GM20431 (cell line): ENCODE measurements at regions not wholly inside any gene's neighbourhood (a gene's known extent, or its start where the extent isn't known, plus 50 kb on each side); places are given as distances from the start of the nearest gene placed in this dataset.

Experiments used
- in situ Hi-C: fragments of 300-500 bp; cut with MseI, MboI; formaldehyde crosslinking; loops from one replicate; pipeline ENCODE4 v1.15.0; 2020; ENCODE audit warnings: low sequenced_read_pairs; ENCODE audit not compliant: unreplicated experiment

GRCh38 chr3:102098130-102098885, 249.0 kb downstream of the NFKBIZ start:
- in situ Hi-C loops, result no loop called here

GRCh38 chr3:102099913-102100312, 250.6 kb downstream of the NFKBIZ start:
- in situ Hi-C loops, result no loop called here

DNA sequence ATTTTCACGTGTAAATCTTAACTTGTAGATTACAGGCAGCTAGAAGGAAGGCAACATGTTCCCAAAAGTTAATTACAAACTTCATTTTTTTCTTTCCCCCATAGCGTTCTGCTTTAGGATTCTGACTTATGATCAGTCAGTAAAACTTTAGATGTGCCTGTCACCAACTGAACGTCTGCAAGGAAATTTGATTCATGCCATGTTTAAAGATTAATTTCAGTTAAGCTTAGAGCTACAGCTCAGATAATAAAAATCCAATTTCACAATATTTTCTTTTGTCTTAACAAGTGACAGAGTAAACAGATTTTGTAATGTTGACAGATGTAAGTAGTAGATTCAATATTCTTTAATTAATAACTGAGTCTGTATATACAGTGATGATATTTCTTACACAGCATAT, 253.1 kb downstream of the NFKBIZ start:
- in situ Hi-C loops, result no loop called here

GRCh38 chr3:102104033-102104432, 254.7 kb downstream of the NFKBIZ start:
- in situ Hi-C loops, result no loop called here

DNA sequence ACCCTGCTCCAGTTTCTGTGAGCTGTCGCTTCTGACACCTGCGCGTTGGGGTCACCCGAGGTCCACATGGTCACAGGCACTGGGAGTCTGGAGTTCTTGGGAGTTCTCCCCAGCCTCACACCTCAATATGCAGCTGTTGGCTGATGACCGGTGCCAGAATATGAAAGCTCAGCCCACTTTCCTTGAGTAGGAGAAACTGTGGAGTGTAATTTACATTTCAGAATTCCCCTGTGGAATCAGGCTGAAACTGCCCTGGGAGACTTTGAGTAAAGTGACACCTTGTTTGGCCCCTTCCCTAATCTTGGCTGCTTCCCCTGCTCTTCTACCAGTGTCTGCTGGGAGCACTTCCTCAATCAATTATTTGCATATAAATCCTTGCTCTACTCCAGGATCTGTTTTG, 255.9 kb downstream of the NFKBIZ start:
- in situ Hi-C loops, result no loop called here

GRCh38 chr3:102106416-102107097, 257.2 kb downstream of the NFKBIZ start:
- in situ Hi-C loops, result no loop called here

GRCh38 chr3:102112704-102113230, 263.5 kb downstream of the NFKBIZ start:
- in situ Hi-C loops, result no loop called here

DNA sequence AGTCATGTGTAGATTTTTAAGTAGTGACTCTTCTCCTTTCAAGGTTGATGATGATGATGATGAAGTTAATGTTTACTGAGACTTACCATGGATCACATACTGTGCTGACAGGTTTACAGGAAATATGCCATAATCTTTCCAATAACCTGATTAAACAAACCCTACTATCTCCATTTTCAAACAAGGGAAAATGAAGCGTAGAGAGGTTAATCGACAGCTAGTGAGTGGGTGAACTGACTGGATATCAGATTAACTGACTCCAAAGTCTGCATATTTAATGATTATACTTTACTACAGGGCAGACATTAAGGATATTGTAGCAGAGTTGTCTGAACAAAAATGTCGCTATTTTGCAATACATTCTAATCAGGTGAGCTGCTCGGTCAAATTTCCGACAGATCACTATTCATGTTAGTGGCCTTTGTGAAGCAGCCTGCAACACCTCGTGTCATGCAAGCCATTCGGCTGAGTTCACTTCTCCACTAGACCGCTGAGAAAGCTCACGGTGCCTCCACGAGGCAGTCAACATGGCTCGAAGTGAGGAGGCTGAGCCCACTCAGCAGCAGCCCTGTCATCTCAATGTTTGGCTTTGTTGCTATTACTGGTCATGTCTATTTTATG, 264.2 kb downstream of the NFKBIZ start:
- in situ Hi-C loops, result no loop called here

GRCh38 chr3:102114264-102114979, 265.1 kb downstream of the NFKBIZ start:
- in situ Hi-C loops, result no loop called here

DNA sequence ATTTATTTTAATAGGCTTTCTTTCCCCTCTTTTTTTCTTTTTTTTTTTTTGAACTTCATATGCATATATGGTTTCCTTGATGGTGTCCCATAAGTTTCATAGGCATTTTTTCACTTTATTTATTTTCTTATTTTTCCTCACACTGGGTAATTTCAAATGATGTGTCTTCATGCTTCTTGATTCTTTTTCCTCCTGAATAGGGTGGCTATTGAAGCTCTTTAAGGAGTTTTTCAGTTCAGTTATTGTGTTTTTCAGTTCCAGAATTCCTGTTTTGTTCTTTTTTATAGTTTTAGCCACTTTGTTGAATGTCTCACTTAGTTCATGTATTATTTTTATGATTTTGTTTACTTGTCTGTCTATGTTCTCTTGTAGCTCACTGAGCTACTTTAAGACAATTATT, 273.2 kb downstream of the NFKBIZ start:
- in situ Hi-C loops, result no loop called here

DNA sequence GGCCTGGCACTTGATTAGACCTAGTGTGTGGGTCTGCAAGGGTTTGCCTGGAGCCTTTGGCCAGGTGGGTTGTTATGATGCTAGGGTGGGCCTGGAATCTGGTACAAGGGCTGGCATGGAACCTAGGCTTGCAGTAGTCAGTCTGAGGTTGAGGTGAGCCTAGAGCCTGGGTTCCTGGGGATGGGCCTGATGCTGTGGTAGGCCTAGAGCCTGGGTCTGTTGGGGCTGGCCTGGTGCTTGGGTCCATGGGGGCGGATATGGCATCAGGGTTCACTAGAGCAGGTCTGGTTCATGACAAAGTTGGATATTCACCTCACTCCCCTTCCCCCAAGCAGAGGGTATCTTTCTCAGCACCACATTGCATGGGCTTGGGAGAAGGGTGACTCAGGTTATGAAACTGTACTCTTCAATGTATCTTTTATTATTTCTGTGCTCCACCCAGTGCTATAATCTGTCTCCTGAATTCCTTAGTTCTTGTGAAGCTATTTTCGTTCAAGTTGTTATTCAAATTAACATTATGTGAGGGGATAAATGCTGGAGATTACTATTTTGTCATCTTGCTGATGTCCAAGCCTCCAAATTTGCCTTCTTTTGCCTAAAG, 274.4 kb downstream of the NFKBIZ start:
- in situ Hi-C loops, result no loop called here

- in situ Hi-C loops, result no loop called here
These were observed 275.0 kb downstream of the NFKBIZ start for GRCh38 chr3:102124282-102124681.

DNA sequence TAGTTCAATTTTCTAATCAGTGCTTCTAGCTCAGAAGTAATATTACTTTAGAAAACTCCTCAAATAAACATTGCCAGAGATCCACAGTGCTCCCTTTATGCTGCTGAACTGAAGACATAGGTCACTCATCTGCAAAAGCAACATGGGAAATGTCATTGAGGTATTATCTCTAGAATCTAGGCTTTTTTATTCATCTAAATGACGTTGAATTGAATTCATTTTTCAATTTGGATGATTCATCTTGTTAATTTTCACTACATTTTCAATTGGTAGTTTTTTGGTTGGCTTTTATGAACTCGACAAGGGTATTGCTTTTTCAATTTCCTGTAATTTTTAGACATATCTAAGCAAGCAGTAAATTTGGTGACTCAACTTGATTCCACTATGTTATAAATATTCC, 275.4 kb downstream of the NFKBIZ start:
- in situ Hi-C loops, result no loop called here

DNA sequence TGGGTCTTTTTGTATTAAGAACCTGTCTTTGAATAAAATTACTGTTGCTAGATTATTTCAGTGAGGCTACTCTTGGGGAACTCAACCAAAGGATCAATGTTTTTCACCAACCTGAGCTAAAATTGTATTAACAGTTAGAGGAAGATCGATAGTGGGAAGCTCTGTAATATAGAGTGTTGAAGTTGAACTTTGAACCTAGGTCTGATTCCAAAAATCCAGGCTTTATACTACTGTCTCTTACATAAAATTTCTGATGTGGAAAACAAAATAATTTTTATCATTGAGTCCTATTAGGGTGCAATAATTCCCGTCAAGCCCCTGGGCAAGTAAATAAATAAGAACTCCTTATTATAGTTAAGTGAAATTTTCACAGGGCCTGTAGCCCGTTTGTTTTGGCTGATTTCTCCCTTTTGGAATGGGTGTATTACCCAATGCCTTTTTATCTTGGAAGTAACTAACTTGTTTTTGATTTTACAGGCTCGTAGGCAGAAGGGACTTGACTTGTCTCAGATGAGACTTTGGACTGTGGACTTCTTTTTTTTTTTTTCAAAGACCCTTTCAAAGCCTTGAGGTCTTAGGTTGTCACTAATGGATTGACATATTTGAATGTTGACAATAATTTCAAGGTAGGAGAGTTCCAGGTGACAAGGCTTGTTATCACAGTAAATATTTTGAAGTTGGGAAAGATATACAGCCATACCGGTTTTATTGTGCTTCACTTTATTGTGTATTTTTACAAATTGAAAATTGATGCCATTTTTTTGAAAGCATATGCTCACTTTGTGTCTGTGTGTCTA, 276.1 kb downstream of the NFKBIZ start:
- in situ Hi-C loops, result no loop called here

DNA sequence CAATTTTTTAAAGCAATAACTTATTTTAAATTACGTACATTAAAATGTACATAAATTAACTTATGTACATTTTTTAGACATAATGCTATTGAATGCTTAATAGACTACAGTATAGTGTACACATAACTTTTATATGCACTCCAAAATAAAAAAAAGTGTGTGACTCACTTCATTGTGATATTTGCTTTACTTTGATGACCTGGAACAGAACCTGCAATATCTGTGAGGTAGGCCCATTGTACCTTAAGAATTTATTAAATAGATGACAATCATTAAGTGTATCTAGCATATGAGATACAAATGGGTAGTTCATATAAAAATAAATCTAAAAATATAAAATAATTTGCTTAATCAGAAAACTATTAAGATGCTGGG, 276.7 kb downstream of the NFKBIZ start:
- in situ Hi-C loops, result no loop called here

DNA sequence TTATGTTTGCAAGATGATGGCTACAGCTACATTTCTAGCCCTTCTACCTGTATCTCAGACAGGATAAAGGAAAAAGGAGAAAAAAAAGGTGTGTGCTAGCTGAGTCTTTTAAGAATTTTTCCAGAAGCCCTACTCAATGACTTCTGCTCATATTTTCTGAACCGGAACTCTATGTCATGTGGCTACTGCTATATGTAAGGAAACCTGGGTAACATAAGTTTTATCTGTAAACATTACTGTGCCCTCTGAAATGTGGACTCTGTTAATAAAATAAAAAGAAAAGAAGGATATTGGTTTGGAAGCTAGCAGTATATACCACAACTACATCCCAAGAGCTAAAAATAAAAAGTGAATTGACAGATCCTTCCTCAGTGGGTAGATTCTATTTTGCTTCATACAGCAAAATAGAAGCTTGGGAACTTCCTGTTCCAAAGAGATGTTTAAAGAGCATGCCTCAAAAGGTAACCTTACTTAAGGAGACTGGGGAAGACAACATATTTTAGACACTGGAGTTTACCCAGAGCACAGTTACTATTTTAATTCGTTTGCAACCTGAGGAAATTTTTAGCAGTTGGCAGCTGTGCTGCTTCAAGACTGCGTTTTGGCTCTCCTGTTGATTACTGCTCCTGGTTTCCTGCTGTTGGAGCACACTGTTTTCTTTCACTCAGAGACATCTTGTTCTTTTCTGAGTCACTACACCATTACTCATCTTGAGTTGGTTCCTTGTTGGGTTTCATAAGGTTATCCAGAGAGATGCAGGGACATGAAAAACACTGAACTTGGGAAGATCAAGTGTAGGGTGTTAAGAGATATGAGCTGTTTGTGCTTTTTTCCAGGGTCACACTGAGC, 280.7 kb downstream of the NFKBIZ start:
- in situ Hi-C loops, result no loop called here

GRCh38 chr3:102132370-102132769, 283.1 kb downstream of the NFKBIZ start:
- in situ Hi-C loops, result no loop called here

GRCh38 chr3:102133376-102133775, 284.1 kb downstream of the NFKBIZ start:
- in situ Hi-C loops, result no loop called here
